H1 (cell line): ENCODE measurements at regions not wholly inside any gene's neighbourhood (a gene's known extent, or its start where the extent isn't known, plus 50 kb on each side); places are given as distances from the start of the nearest gene placed in this dataset.

ENCODE experiments used
- CREB1 ChIP-seq: IDR thresholded peaks from 2 replicates; pipeline ENCODE4 v1.6.1; 2012; ENCODE audit warnings: inconsistent platforms
- CTCF ChIP-seq, 3 experiments: IDR thresholded peaks; 1 replicate in 2 of 3; 2 replicates in 1 of 3; pipeline versions ENCODE4 v1.5.1 to v1.6.1; 2011; ENCODE audit warnings: low read length in 3 of 3, mild to moderate bottlenecking in 3 of 3, inconsistent platforms in 2 of 3, low read depth in 1 of 3, moderate library complexity in 1 of 3; ENCODE audit not compliant: insufficient read depth in 1 of 3; ENCODE audit errors: control extremely low read depth in 1 of 3
- RNF2 ChIP-seq: fragments of 200-900, 300-1000 bp; sonication (generic); IDR thresholded peaks from 2 replicates; pipeline ENCODE4 v1.7.1; 2016; ENCODE audit warnings: borderline replicate concordance, low read depth, mild to moderate bottlenecking, antibody characterized with exemption, low read length; ENCODE audit not compliant: poor library complexity, severe bottlenecking; ENCODE audit errors: missing control alignments

GRCh38 chr22:48503035-48503625 lies 1324.5 kb downstream of the BRD1 start:
- no peak for TF ChIP-seq CTCF (IDR thresholded peaks at IDR 0.05; ENCODE audit: control extremely low read depth in 1 of 3, insufficient read depth in 1 of 3, low read depth in 1 of 3, low read length in 3 of 3)
- TF ChIP-seq RNF2, result no peak
- TF ChIP-seq CREB1, result no peak
